HEK293T (cell line): ENCODE measurements at regions not wholly inside any gene's neighbourhood (a gene's known extent, or its start where the extent isn't known, plus 50 kb on each side); places are given as distances from the start of the nearest gene placed in this dataset.

ENCODE experiments used
- BHLHE40 ChIP-seq: fragments of 450-650 bp; IDR thresholded peaks from 2 replicates; pipeline ENCODE4 v1.6.1; 2016; ENCODE audit warnings: mild to moderate bottlenecking, moderate library complexity, borderline replicate concordance
- ELF4 ChIP-seq: fragments of 450-650 bp; IDR thresholded peaks from 2 replicates; pipeline ENCODE4 v1.6.1; 2017; ENCODE audit warnings: antibody characterized with exemption
- FOXA1 ChIP-seq: fragments of 450-650 bp; IDR thresholded peaks from 2 replicates; pipeline ENCODE4 v1.6.1; 2016; ENCODE audit warnings: mild to moderate bottlenecking
- FOXK2 ChIP-seq: fragments of 450-650 bp; IDR thresholded peaks from 2 replicates; pipeline ENCODE4 v1.6.1; 2016; ENCODE audit warnings: mild to moderate bottlenecking
- HDGF ChIP-seq: fragments of 450-650 bp; IDR thresholded peaks from 2 replicates; pipeline ENCODE4 v1.6.1; 2017; ENCODE audit warnings: antibody characterized with exemption, borderline replicate concordance
- SP1 ChIP-seq: fragments of 450-650 bp; IDR thresholded peaks from 2 replicates; pipeline ENCODE4 v1.6.1; 2017
- SUZ12 ChIP-seq: fragments of 450-650 bp; IDR thresholded peaks from 2 replicates; pipeline ENCODE4 v1.6.1; 2016; ENCODE audit warnings: mild to moderate bottlenecking
- ZNF384 ChIP-seq: fragments of 450-650 bp; IDR thresholded peaks from 2 replicates; pipeline ENCODE4 v1.6.1; 2016

DNA sequence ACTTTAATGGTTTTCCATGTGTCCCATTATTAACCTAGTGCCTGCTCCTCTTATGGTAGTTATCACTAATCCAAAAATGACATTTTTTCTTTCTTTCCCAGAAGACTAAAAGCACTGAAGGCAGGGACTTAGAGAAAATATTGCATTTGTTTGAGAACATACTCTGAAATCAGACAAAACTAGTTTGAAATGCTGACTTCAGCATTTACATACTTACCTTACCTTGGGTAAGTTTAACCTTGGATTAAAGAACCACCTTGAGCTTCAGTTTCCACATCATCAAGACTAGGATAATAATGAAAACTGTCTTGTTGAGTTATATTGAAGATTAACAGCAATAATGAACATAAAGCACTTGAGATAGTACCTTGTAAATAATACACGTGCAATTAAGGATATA lies 413.0 kb downstream of the SOX2 start:
- no peak for TF ChIP-seq SUZ12
- TF ChIP-seq HDGF: no peak
- no peak for TF ChIP-seq ZNF384
- no peak for TF ChIP-seq BHLHE40
- no peak for TF ChIP-seq ELF4
- TF ChIP-seq SP1: no peak
- no peak for TF ChIP-seq FOXK2
- no peak for TF ChIP-seq FOXA1
